ENCODE measurements at regions not wholly inside any gene's neighbourhood (a gene's known extent, or its start where the extent isn't known, plus 50 kb on each side); places are given as distances from the start of the nearest gene placed in this dataset.
"Not testable (repeated sequence)": the region's sequence is repeated elsewhere in the genome, so short reads cannot be mapped to it uniquely, and the experiment has no call there.

GRCh38 chr15:84500165-84500889 lies 100.5 kb upstream of the ZSCAN2 start:
- H2AFZ ChIP-seq (ENCODE audit: low read length); H3F3A ChIP-seq (ENCODE audit: low read depth); H3K4me1 ChIP-seq (ENCODE audit: insufficient read depth, low read length, poor library complexity, severe bottlenecking); H3K9me2 ChIP-seq (replicated peaks; ENCODE audit: low read depth, low read length); H3K9me3 ChIP-seq (ENCODE audit: insufficient read depth, low read depth, low read length); H3K27me3 ChIP-seq (ENCODE audit: insufficient read depth, low read length, poor library complexity, severe bottlenecking); H3K79me2 ChIP-seq (ENCODE audit: insufficient read depth, low read length); H3K4me3 ChIP-seq (ENCODE audit: low read length, poor library complexity, severe bottlenecking); H4K20me1 ChIP-seq (ENCODE audit: insufficient read depth, low read length, poor library complexity, severe bottlenecking); H3K36me3 ChIP-seq (ENCODE audit: insufficient read depth, low read length); H3K4me2 ChIP-seq (ENCODE audit: low read depth, low read length, poor library complexity, severe bottlenecking); H3K9ac ChIP-seq (ENCODE audit: low read depth, low read length, poor library complexity, severe bottlenecking): not testable (repeated sequence)

DNA sequence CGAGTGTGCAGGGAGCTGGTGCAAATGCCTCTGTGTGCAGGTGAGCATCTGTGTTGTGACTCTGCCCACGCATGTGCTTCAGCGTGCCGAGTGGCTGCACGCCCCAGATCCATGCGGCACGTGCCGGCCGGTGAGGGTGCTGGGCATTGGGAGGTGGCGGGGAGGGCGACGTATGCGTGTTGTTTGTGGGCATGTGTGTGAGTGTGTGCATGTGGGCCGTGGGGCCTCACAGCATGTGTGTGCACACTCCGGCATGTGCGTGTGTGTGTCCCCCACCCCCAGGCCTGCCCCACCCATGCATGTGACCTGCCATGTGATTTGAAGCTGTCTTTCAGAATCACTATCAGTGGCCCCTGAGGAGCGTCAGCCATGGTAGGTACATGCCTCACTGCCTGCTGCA lies 97.7 kb upstream of the ZSCAN2 start:
- not testable (repeated sequence) for H2AFZ ChIP-seq (ENCODE audit: low read length); H3K9me3 ChIP-seq (ENCODE audit: insufficient read depth, low read depth, low read length)

GRCh38 chr15:84505552-84505951 lies 95.3 kb upstream of the ZSCAN2 start:
- H4K20me1 ChIP-seq (ENCODE audit: insufficient read depth, low read length, poor library complexity, severe bottlenecking); H3K4me3 ChIP-seq (ENCODE audit: low read length, poor library complexity, severe bottlenecking); H3K79me2 ChIP-seq (ENCODE audit: insufficient read depth, low read length); H3K9me2 ChIP-seq (replicated peaks; ENCODE audit: low read depth, low read length); H3K9me3 ChIP-seq (ENCODE audit: insufficient read depth, low read depth, low read length); H3K9ac ChIP-seq (ENCODE audit: low read depth, low read length, poor library complexity, severe bottlenecking); H3K27me3 ChIP-seq (ENCODE audit: insufficient read depth, low read length, poor library complexity, severe bottlenecking); H3K36me3 ChIP-seq (ENCODE audit: insufficient read depth, low read length); H3F3A ChIP-seq (ENCODE audit: low read depth); H3K4me2 ChIP-seq (ENCODE audit: low read depth, low read length, poor library complexity, severe bottlenecking); H2AFZ ChIP-seq (ENCODE audit: low read length); H3K4me1 ChIP-seq (ENCODE audit: insufficient read depth, low read length, poor library complexity, severe bottlenecking): not testable (repeated sequence)

More for the DNA sequence above, 97.7 kb upstream of the ZSCAN2 start:
- H3K4me1 ChIP-seq (ENCODE audit: insufficient read depth, low read length, poor library complexity, severe bottlenecking); H4K20me1 ChIP-seq (ENCODE audit: insufficient read depth, low read length, poor library complexity, severe bottlenecking); H3K9ac ChIP-seq (ENCODE audit: low read depth, low read length, poor library complexity, severe bottlenecking); H3K36me3 ChIP-seq (ENCODE audit: insufficient read depth, low read length); H3K79me2 ChIP-seq (ENCODE audit: insufficient read depth, low read length); H3F3A ChIP-seq (ENCODE audit: low read depth); H3K4me3 ChIP-seq (ENCODE audit: low read length, poor library complexity, severe bottlenecking); H3K27me3 ChIP-seq (ENCODE audit: insufficient read depth, low read length, poor library complexity, severe bottlenecking); H3K9me2 ChIP-seq (replicated peaks; ENCODE audit: low read depth, low read length); H3K4me2 ChIP-seq (ENCODE audit: low read depth, low read length, poor library complexity, severe bottlenecking): not testable (repeated sequence)

GRCh38 chr15:84512324-84512723 lies 88.5 kb upstream of the ZSCAN2 start:
- H3K36me3 ChIP-seq (ENCODE audit: insufficient read depth, low read length); H2AFZ ChIP-seq (ENCODE audit: low read length); H3F3A ChIP-seq (ENCODE audit: low read depth); H3K4me3 ChIP-seq (ENCODE audit: low read length, poor library complexity, severe bottlenecking); H3K9me3 ChIP-seq (ENCODE audit: insufficient read depth, low read depth, low read length); H3K9ac ChIP-seq (ENCODE audit: low read depth, low read length, poor library complexity, severe bottlenecking); H3K27me3 ChIP-seq (ENCODE audit: insufficient read depth, low read length, poor library complexity, severe bottlenecking); H3K79me2 ChIP-seq (ENCODE audit: insufficient read depth, low read length); H3K4me2 ChIP-seq (ENCODE audit: low read depth, low read length, poor library complexity, severe bottlenecking); H3K4me1 ChIP-seq (ENCODE audit: insufficient read depth, low read length, poor library complexity, severe bottlenecking); H4K20me1 ChIP-seq (ENCODE audit: insufficient read depth, low read length, poor library complexity, severe bottlenecking); H3K9me2 ChIP-seq (replicated peaks; ENCODE audit: low read depth, low read length): not testable (repeated sequence)

DNA sequence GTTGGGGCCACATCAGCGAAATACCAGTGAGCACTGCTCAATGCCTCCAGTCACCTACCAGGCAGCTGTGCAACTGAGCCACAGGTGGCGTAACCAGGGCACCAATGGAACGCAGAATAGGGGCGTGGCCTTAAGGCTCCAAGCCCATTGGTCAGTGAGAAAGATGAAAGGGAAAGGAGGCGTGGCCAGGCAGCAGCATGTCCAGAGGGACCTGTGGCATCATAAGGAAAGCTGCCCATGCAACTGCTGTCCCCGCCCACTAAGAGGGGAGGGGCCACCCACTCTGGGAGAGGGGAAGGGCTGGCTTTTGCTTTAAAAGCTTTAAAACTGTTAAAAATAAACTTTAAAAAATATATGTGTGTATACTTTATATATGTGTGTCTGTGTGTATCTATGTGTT lies 84.0 kb upstream of the ZSCAN2 start:
- H3K9me3 ChIP-seq (ENCODE audit: insufficient read depth, low read depth, low read length), result not testable (repeated sequence)

DNA sequence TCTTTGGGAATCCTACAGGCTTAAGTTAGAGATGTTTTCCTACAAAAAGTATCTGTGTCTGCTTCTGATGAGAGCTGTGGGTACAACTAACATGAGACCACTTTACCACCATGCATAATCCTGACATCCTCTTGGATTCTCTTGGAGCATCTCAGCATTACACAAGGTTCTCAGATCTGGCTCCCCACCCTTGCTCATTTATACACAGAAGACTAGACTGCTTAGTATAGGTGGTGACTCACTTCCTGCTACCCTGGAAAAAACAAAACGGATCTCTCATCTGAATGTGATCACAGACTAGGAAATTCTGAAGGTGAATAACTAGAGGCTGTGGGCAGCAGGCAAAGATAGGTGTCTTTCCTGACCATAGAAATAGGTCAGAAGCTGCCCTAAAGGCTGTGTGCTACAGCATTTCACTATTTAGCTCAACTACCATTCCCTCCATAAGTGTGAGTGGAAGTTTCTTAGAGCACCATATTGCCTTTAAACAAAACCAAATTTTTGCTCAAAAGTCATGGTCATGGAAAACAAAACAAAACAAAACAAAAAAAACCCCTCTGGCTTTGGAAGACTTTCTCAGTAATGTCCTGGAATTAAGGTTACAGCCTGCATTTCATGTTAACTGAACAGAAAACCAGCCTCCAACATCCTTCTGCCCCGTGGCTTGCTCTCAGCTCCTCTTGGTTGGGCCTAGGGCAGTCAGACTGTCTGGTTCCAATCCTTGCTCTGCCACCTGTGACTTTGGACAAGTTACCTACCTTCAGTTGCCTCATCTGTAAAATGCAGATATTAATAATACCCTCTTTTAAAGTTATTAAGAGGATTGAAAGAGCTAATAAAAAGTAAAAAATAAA lies 75.1 kb upstream of the ZSCAN2 start:
- not testable (repeated sequence) for H3K4me3 ChIP-seq (ENCODE audit: low read length, poor library complexity, severe bottlenecking); H3K9me2 ChIP-seq (replicated peaks; ENCODE audit: low read depth, low read length); H3K4me2 ChIP-seq (ENCODE audit: low read depth, low read length, poor library complexity, severe bottlenecking); H3K27me3 ChIP-seq (ENCODE audit: insufficient read depth, low read length, poor library complexity, severe bottlenecking); H4K20me1 ChIP-seq (ENCODE audit: insufficient read depth, low read length, poor library complexity, severe bottlenecking); H3K9me3 ChIP-seq (ENCODE audit: insufficient read depth, low read depth, low read length); H3K9ac ChIP-seq (ENCODE audit: low read depth, low read length, poor library complexity, severe bottlenecking); H2AFZ ChIP-seq (ENCODE audit: low read length); H3K79me2 ChIP-seq (ENCODE audit: insufficient read depth, low read length); H3F3A ChIP-seq (ENCODE audit: low read depth); H3K4me1 ChIP-seq (ENCODE audit: insufficient read depth, low read length, poor library complexity, severe bottlenecking); H3K36me3 ChIP-seq (ENCODE audit: insufficient read depth, low read length)

More for the DNA sequence above, 84.0 kb upstream of the ZSCAN2 start:
- not testable (repeated sequence) for H3K9ac ChIP-seq (ENCODE audit: low read depth, low read length, poor library complexity, severe bottlenecking); H3K79me2 ChIP-seq (ENCODE audit: insufficient read depth, low read length); H3K9me2 ChIP-seq (replicated peaks; ENCODE audit: low read depth, low read length); H3K4me2 ChIP-seq (ENCODE audit: low read depth, low read length, poor library complexity, severe bottlenecking); H3K36me3 ChIP-seq (ENCODE audit: insufficient read depth, low read length); H3K4me3 ChIP-seq (ENCODE audit: low read length, poor library complexity, severe bottlenecking); H2AFZ ChIP-seq (ENCODE audit: low read length); H3F3A ChIP-seq (ENCODE audit: low read depth); H3K4me1 ChIP-seq (ENCODE audit: insufficient read depth, low read length, poor library complexity, severe bottlenecking); H3K27me3 ChIP-seq (ENCODE audit: insufficient read depth, low read length, poor library complexity, severe bottlenecking); H4K20me1 ChIP-seq (ENCODE audit: insufficient read depth, low read length, poor library complexity, severe bottlenecking)

- not testable (repeated sequence) for H3K9me3 ChIP-seq (ENCODE audit: insufficient read depth, low read depth, low read length); H3K36me3 ChIP-seq (ENCODE audit: insufficient read depth, low read length); H3K9me2 ChIP-seq (replicated peaks; ENCODE audit: low read depth, low read length); H3K4me2 ChIP-seq (ENCODE audit: low read depth, low read length, poor library complexity, severe bottlenecking); H3K4me3 ChIP-seq (ENCODE audit: low read length, poor library complexity, severe bottlenecking); H3F3A ChIP-seq (ENCODE audit: low read depth); H2AFZ ChIP-seq (ENCODE audit: low read length); H3K79me2 ChIP-seq (ENCODE audit: insufficient read depth, low read length); H3K27me3 ChIP-seq (ENCODE audit: insufficient read depth, low read length, poor library complexity, severe bottlenecking); H3K9ac ChIP-seq (ENCODE audit: low read depth, low read length, poor library complexity, severe bottlenecking); H3K4me1 ChIP-seq (ENCODE audit: insufficient read depth, low read length, poor library complexity, severe bottlenecking); H4K20me1 ChIP-seq (ENCODE audit: insufficient read depth, low read length, poor library complexity, severe bottlenecking)
These were observed 70.1 kb upstream of the ZSCAN2 start for GRCh38 chr15:84530751-84531150.
